HepG2 (cell line): ENCODE measurements at regions not wholly inside any gene's neighbourhood (a gene's known extent, or its start where the extent isn't known, plus 50 kb on each side); places are given as distances from the start of the nearest gene placed in this dataset.

Experiments
- ATAC-seq: fragments of 200-7000 bp; cut with Tn5 transposase; 3 replicates; pipeline ENCODE4 v1.9.1; 2020; ENCODE audit warnings: mild to moderate bottlenecking, moderate library complexity
- BruUV-seq: library from RNA; stranded (reverse); fragments of 400-500 nt; replicated peaks from 2 replicates; lab custom pipeline; 2021; lab: Mats Ljungman, UMichigan
- CTCF ChIA-PET: fragments of 300-600 bp; formaldehyde crosslinking; extraction: SDS; loops from one replicate; lab custom pipeline; 2021; ENCODE audit warnings: low total read pairs, inconsistent platforms, low intra/inter-chr PET ratio; lab: Yijun Ruan, JAX
- POLR2A ChIA-PET: fragments of 350-600 bp; sonication (Branson Sonifier 250); formaldehyde crosslinking; loops from one replicate; lab custom pipeline; 2020; ENCODE audit warnings: antibody characterized with exemption, inconsistent platforms; lab: Yijun Ruan, JAX
- DNase-seq: peaks from one replicate; pipeline ENCODE4 v3.0.0-alpha.2; 2015; ENCODE audit warnings: low spot score
- FAIRE-seq: peaks from 3 replicates; lab custom pipeline; 2011; peaks lifted over from hg19 to GRCh38; lab: Jason Lieb, UNC
- H2AFZ ChIP-seq: one replicate; pipeline ENCODE4 v1.6.1; 2011; ENCODE audit warnings: low read length, inconsistent platforms
- H3K27ac ChIP-seq: fragments of 300-600 bp; 3 replicates; pipeline ENCODE4 v1.8.0; 2011; ENCODE audit warnings: mixed run types, mild to moderate bottlenecking, mixed read lengths, low read length, inconsistent platforms; ENCODE audit not compliant: insufficient read depth; ENCODE audit errors: extremely low read length
- H3K27me3 ChIP-seq, 2 experiments: fragments of 200-600 bp in 1 of 2; 2 replicates in 1 of 2; 3 replicates in 1 of 2; pipeline versions ENCODE4 v1.6.0 to v1.8.0; 2011; ENCODE audit warnings: low read length in 2 of 2, mild to moderate bottlenecking in 2 of 2, moderate library complexity in 2 of 2, inconsistent platforms in 1 of 2; ENCODE audit not compliant: insufficient read depth in 2 of 2, control insufficient read depth in 1 of 2
- H3K36me3 ChIP-seq, 2 experiments: fragments of 200-600 bp in 1 of 2; replicated peaks in 1 of 2; 2 replicates in 1 of 2; 3 replicates in 1 of 2; pipeline versions ENCODE4 v1.5.1 to v1.8.0; 2011; ENCODE audit warnings: low read length in 2 of 2, inconsistent platforms in 1 of 2; ENCODE audit not compliant: insufficient read depth in 2 of 2, control insufficient read depth in 1 of 2
- H3K4me1 ChIP-seq: 2 replicates; pipeline ENCODE4 v1.5.1; 2012; ENCODE audit warnings: low read length, inconsistent platforms; ENCODE audit not compliant: insufficient read depth
- H3K4me2 ChIP-seq: 2 replicates; pipeline ENCODE4 v1.6.0; 2011; ENCODE audit warnings: low read depth, low read length, inconsistent platforms
- H3K4me3 ChIP-seq, 3 experiments: fragments of 200-600 bp in 1 of 3; sonication (generic), shearing (Covaris generic) in 1 of 3; replicated peaks in 1 of 3; 2 replicates each; pipeline ENCODE4 v1.5.1; 2011 to 2016; ENCODE audit warnings: low read length in 3 of 3, inconsistent platforms in 2 of 3, low read depth in 2 of 3, mild to moderate bottlenecking in 2 of 3, control low read depth in 1 of 3, mixed read lengths in 1 of 3; ENCODE audit not compliant: insufficient read depth in 1 of 3
- H3K79me2 ChIP-seq: one replicate; pipeline ENCODE4 v1.6.1; 2011; ENCODE audit warnings: low read length, inconsistent platforms; ENCODE audit not compliant: insufficient read depth
- H3K9ac ChIP-seq: 2 replicates; pipeline ENCODE4 v1.6.0; 2011; ENCODE audit warnings: mild to moderate bottlenecking, low read depth, low read length, inconsistent platforms; ENCODE audit not compliant: insufficient read depth
- H3K9me3 ChIP-seq: 2 replicates; pipeline ENCODE4 v1.5.1; 2012; ENCODE audit warnings: mild to moderate bottlenecking, low read length
- H4K20me1 ChIP-seq: 2 replicates; pipeline ENCODE4 v1.6.0; 2011; ENCODE audit warnings: inconsistent platforms, mild to moderate bottlenecking, low read length, moderate library complexity; ENCODE audit not compliant: insufficient read depth
- CREB3 ChIP-seq: sonication (generic); formaldehyde crosslinking; IDR thresholded peaks from 2 replicates; pipeline ENCODE4 v1.5.0; 2020; ENCODE audit warnings: missing genetic modification reagents
- HDAC6 ChIP-seq: fragments of 200-600 bp; sonication (generic); IDR thresholded peaks from 2 replicates; pipeline ENCODE4 v1.7.0; 2017; ENCODE audit warnings: mild to moderate bottlenecking, antibody characterized with exemption, low read length, low read depth
- JUN ChIP-seq: sonication (generic); formaldehyde crosslinking; IDR thresholded peaks from 2 replicates; pipeline ENCODE4 v1.4.0; 2020; ENCODE audit warnings: mild to moderate bottlenecking, missing genetic modification reagents
- KMT2B ChIP-seq: IDR thresholded peaks from 2 replicates; pipeline ENCODE4 v1.6.1; 2016; ENCODE audit warnings: missing genetic modification reagents, missing compliant biosample characterization
- MED1 ChIP-seq: sonication (generic); formaldehyde crosslinking; IDR thresholded peaks from 2 replicates; pipeline ENCODE4 v1.4.0; 2020; ENCODE audit warnings: missing genetic modification reagents
- RNF219 ChIP-seq: sonication (generic); formaldehyde crosslinking; IDR thresholded peaks from 2 replicates; pipeline ENCODE4 v1.5.0; 2020; ENCODE audit warnings: mild to moderate bottlenecking, missing genetic modification reagents
- SMAD1 ChIP-seq: sonication (generic); formaldehyde crosslinking; IDR thresholded peaks from 2 replicates; pipeline ENCODE4 v1.4.0; 2020; ENCODE audit warnings: missing genetic modification reagents, low read depth, mild to moderate bottlenecking, borderline replicate concordance
- TERF1 ChIP-seq: sonication (generic); formaldehyde crosslinking; IDR thresholded peaks from 2 replicates; pipeline ENCODE4 v1.8.0; 2022; ENCODE audit warnings: mild to moderate bottlenecking, missing genetic modification reagents, moderate library complexity
- ZBTB37 ChIP-seq: sonication (generic); formaldehyde crosslinking; IDR thresholded peaks from 2 replicates; pipeline ENCODE4 v1.4.0; 2020; ENCODE audit warnings: mild to moderate bottlenecking, missing genetic modification reagents
- ZNF234 ChIP-seq: sonication (generic); formaldehyde crosslinking; conservative IDR thresholded peaks from 2 replicates; pipeline ENCODE4 v1.5.1; 2020; ENCODE audit warnings: mild to moderate bottlenecking, missing genetic modification reagents
- ZNF317 ChIP-seq: sonication (generic); formaldehyde crosslinking; IDR thresholded peaks from 2 replicates; pipeline ENCODE4 v1.5.0; 2020; ENCODE audit warnings: mild to moderate bottlenecking, missing genetic modification reagents
- ZNF362 ChIP-seq: sonication (generic); formaldehyde crosslinking; IDR thresholded peaks from 2 replicates; pipeline ENCODE4 v1.4.0; 2020; ENCODE audit warnings: missing genetic modification reagents, mild to moderate bottlenecking, borderline replicate concordance
- ZNF577 ChIP-seq: sonication (generic); formaldehyde crosslinking; IDR thresholded peaks from 2 replicates; pipeline ENCODE4 v1.4.0; 2020; ENCODE audit warnings: mild to moderate bottlenecking, low read depth, missing genetic modification reagents, borderline replicate concordance
- WGBS: methylation state at CpG from one replicate; pipeline ENCODE4 v1.1.6; 2017; ENCODE audit warnings: low lambda C conversion rate; 5-methylcytosine and 5-hydroxymethylcytosine counted together
- in situ Hi-C: cut with HindIII; loops from 2 replicates; pipeline ENCODE4 v1.10.0; 2017; ENCODE audit warnings: low pct_unique_long_range_greater_than_20kb; ENCODE audit not compliant: extremely low pct_ligation_motif_present
- intact Hi-C: fragments of 100-400 bp; cut with micrococcal nuclease; formaldehyde crosslinking; loops from one replicate; pipeline ENCODE4 v1.10.0; 2022; ENCODE audit not compliant: unreplicated experiment

- TF ChIP-seq ZNF577 (CRISPR knock-in tag) (no peak), ZNF234 (CRISPR knock-in tag) (no peak), JUN (CRISPR knock-in tag) (no peak), SMAD1 (CRISPR knock-in tag) (no peak), HDAC6 (no peak), ZBTB37 (no peak), RNF219 (CRISPR knock-in tag) (no peak), TERF1 (CRISPR knock-in tag) (no peak), ZNF317 (CRISPR knock-in tag) (no peak), KMT2B (CRISPR knock-in tag) (no peak), ZNF362 (CRISPR knock-in tag) (no peak), MED1 (CRISPR knock-in tag) (no peak), CREB3 (CRISPR knock-in tag) (no peak)
- Histone ChIP-seq H3K27me3 (no peaks in the 10 kb centered on the region), H3K79me2 (no peaks in the 10 kb centered on the region), H3K27ac (no peak overlapping the region), H3K36me3 (no peaks in the 10 kb centered on the region), H2AFZ (no peak overlapping the region), H3K9ac (no peak overlapping the region), H3K4me2 (no peak overlapping the region), H3K4me3 (no peak overlapping the region), H3K9me3 (no peaks in the 10 kb centered on the region), H3K4me1 (no peaks in the 10 kb centered on the region), H4K20me1 (no peaks in the 10 kb centered on the region)
- ChIA-PET POLR2A (no interaction called here), CTCF (no interaction called here)
- in situ Hi-C loops (no loop called here), intact Hi-C loops (no loop called here)
- FAIRE-seq = no peak
- WGBS = 0% methylated on average over 2 of the region's 3 CpGs
- ATAC-seq = no peak
- BruUV-seq = no TSS peak
- DNase-seq = no peak
Measured at GRCh38 chrX:6898371-6898770, 249.1 kb upstream of the STS start.
